GM23338 (cell line): ENCODE measurements at regions not wholly inside any gene's neighbourhood (a gene's known extent, or its start where the extent isn't known, plus 50 kb on each side); places are given as distances from the start of the nearest gene placed in this dataset.

Experiments used
- EZH2 ChIP-seq: fragments of 200-600 bp; sonication (generic); IDR thresholded peaks from one replicate; pipeline ENCODE4 v1.8.0; 2017; ENCODE audit warnings: antibody characterized with exemption, mild to moderate bottlenecking, low read depth; ENCODE audit not compliant: unreplicated experiment
- EZH2phosphoT487 ChIP-seq: fragments of 200-600 bp; sonication (generic); IDR thresholded peaks from one replicate; pipeline ENCODE4 v1.8.1; 2018; ENCODE audit warnings: antibody characterized with exemption; ENCODE audit not compliant: unreplicated experiment
- POLR2AphosphoS5 ChIP-seq: IDR thresholded peaks from 2 replicates; pipeline ENCODE4 v1.6.1; 2016; ENCODE audit warnings: antibody characterized with exemption, low read depth
- ZNF331 ChIP-seq: fragments of 250-450 bp; sonication (Bioruptor Pico); IDR thresholded peaks from 2 replicates; pipeline ENCODE4 v1.5.0; 2020; ENCODE audit warnings: low read depth, mild to moderate bottlenecking, moderate library complexity
- TF ChIP-seq, protein P1 (sequence below), 2 experiments: fragments of 200-600 bp in 1 of 2; sonication (generic) in 1 of 2; conservative IDR thresholded peaks; 2 replicates each; pipeline versions ENCODE4 v1.5.1 to v1.6.1; 2016 to 2017; ENCODE audit warnings: antibody characterized with exemption in 2 of 2, low read depth in 2 of 2, mild to moderate bottlenecking in 2 of 2, moderate library complexity in 1 of 2
- TF ChIP-seq, protein P2 (sequence below): IDR thresholded peaks from one replicate; pipeline ENCODE4 v1.6.1; 2018; ENCODE audit warnings: antibody characterized with exemption; ENCODE audit not compliant: unreplicated experiment
- TF ChIP-seq, protein P3 (sequence below): IDR thresholded peaks from 2 replicates; pipeline ENCODE4 v1.6.1; 2016; ENCODE audit warnings: antibody characterized with exemption

DNA sequence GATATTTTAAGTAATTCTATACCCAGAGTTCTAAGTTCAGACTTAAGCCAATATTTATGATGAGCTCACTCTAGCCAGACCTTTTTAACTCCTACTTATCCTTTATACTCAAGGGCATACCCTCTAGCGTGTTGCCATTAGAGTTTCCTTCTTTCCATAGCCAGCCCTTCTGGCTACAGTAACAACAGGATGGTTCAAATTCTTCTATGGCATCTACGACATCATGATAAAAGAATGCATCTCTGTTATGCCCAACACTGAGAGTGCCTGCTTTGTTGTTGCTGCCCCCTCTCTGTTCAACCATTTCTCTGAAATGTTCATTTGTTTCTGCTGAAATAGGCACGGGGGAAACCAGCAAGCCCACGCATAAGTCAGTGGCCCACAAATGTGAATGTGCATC is 104.5 kb downstream of the UBE2NL start:
- TF ChIP-seq, protein P1, sequence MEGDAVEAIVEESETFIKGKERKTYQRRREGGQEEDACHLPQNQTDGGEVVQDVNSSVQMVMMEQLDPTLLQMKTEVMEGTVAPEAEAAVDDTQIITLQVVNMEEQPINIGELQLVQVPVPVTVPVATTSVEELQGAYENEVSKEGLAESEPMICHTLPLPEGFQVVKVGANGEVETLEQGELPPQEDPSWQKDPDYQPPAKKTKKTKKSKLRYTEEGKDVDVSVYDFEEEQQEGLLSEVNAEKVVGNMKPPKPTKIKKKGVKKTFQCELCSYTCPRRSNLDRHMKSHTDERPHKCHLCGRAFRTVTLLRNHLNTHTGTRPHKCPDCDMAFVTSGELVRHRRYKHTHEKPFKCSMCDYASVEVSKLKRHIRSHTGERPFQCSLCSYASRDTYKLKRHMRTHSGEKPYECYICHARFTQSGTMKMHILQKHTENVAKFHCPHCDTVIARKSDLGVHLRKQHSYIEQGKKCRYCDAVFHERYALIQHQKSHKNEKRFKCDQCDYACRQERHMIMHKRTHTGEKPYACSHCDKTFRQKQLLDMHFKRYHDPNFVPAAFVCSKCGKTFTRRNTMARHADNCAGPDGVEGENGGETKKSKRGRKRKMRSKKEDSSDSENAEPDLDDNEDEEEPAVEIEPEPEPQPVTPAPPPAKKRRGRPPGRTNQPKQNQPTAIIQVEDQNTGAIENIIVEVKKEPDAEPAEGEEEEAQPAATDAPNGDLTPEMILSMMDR (conservative IDR thresholded peaks at IDR 0.05; ENCODE audit: low read depth in 2 of 2), result no peak
- TF ChIP-seq EZH2phosphoT487 (no peak), EZH2 (no peak), ZNF331 (CRISPR knock-in tag) (no peak), POLR2AphosphoS5 (no peak)
- TF ChIP-seq, protein P2, sequence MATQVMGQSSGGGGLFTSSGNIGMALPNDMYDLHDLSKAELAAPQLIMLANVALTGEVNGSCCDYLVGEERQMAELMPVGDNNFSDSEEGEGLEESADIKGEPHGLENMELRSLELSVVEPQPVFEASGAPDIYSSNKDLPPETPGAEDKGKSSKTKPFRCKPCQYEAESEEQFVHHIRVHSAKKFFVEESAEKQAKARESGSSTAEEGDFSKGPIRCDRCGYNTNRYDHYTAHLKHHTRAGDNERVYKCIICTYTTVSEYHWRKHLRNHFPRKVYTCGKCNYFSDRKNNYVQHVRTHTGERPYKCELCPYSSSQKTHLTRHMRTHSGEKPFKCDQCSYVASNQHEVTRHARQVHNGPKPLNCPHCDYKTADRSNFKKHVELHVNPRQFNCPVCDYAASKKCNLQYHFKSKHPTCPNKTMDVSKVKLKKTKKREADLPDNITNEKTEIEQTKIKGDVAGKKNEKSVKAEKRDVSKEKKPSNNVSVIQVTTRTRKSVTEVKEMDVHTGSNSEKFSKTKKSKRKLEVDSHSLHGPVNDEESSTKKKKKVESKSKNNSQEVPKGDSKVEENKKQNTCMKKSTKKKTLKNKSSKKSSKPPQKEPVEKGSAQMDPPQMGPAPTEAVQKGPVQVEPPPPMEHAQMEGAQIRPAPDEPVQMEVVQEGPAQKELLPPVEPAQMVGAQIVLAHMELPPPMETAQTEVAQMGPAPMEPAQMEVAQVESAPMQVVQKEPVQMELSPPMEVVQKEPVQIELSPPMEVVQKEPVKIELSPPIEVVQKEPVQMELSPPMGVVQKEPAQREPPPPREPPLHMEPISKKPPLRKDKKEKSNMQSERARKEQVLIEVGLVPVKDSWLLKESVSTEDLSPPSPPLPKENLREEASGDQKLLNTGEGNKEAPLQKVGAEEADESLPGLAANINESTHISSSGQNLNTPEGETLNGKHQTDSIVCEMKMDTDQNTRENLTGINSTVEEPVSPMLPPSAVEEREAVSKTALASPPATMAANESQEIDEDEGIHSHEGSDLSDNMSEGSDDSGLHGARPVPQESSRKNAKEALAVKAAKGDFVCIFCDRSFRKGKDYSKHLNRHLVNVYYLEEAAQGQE, result no peak
- TF ChIP-seq, protein P3, sequence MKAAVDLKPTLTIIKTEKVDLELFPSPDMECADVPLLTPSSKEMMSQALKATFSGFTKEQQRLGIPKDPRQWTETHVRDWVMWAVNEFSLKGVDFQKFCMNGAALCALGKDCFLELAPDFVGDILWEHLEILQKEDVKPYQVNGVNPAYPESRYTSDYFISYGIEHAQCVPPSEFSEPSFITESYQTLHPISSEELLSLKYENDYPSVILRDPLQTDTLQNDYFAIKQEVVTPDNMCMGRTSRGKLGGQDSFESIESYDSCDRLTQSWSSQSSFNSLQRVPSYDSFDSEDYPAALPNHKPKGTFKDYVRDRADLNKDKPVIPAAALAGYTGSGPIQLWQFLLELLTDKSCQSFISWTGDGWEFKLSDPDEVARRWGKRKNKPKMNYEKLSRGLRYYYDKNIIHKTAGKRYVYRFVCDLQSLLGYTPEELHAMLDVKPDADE, result no peak
